ENCODE measurements at regions not wholly inside any gene's neighbourhood (a gene's known extent, or its start where the extent isn't known, plus 50 kb on each side); places are given as distances from the start of the nearest gene placed in this dataset.
"Not testable (repeated sequence)": the region's sequence is repeated elsewhere in the genome, so short reads cannot be mapped to it uniquely, and the experiment has no call there.

DNA sequence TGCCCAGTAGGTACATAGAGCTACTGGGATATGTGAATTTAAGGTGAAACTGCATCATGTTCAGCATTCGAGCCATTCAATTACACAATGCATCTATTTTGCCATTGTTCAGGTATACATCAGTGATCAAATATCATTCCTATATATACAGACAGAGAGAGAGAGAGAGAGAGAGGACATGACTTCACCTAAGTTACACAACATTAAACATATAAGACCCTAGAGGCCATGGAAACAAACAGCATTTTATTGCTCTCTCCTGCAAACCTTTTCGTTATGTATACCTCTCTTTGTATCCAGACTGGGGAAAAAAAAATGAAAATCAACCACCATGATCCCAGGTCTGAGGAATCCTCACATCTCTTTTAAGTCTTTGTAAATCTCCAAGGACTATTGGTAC, 1829.1 kb downstream of the LRRC4C start:
- ChIA-PET CTCF (no interaction called here), POLR2A (no interaction called here)
- no peaks in the 10 kb centered on the region for H3K27me3 ChIP-seq (ENCODE audit: control insufficient read depth, insufficient read depth, low read length)
- no peak overlapping the region for H3K4me3 ChIP-seq (ENCODE audit: low read depth, low read length)
- no peaks in the 10 kb centered on the region for H3K9me3 ChIP-seq (ENCODE audit: control insufficient read depth, insufficient read depth, low read length)
- TF ChIP-seq, protein P1, sequence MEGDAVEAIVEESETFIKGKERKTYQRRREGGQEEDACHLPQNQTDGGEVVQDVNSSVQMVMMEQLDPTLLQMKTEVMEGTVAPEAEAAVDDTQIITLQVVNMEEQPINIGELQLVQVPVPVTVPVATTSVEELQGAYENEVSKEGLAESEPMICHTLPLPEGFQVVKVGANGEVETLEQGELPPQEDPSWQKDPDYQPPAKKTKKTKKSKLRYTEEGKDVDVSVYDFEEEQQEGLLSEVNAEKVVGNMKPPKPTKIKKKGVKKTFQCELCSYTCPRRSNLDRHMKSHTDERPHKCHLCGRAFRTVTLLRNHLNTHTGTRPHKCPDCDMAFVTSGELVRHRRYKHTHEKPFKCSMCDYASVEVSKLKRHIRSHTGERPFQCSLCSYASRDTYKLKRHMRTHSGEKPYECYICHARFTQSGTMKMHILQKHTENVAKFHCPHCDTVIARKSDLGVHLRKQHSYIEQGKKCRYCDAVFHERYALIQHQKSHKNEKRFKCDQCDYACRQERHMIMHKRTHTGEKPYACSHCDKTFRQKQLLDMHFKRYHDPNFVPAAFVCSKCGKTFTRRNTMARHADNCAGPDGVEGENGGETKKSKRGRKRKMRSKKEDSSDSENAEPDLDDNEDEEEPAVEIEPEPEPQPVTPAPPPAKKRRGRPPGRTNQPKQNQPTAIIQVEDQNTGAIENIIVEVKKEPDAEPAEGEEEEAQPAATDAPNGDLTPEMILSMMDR (IDR thresholded peaks at IDR 0.05; ENCODE audit: low read depth, low read length) = no peak
- no peak overlapping the region for H3K27ac ChIP-seq (ENCODE audit: low read depth, low read length)
- no peak for DNase-seq (ENCODE audit: low read depth, low spot score)

- DNase-seq (ENCODE audit: low read depth, low spot score) = no peak
- ChIA-PET POLR2A (no interaction called here), CTCF (interaction anchor here (0.6 kb wide), 1 partner anchor 664 kb away, joined by 3 read pairs; no protein-coding TSS in a partner anchor)
- Histone ChIP-seq H3K27me3 (ENCODE audit: control insufficient read depth, insufficient read depth, low read length) (no peaks in the 10 kb centered on the region), H3K27ac (ENCODE audit: low read depth, low read length) (no peak overlapping the region), H3K4me3 (ENCODE audit: low read depth, low read length) (no peak overlapping the region), H3K9me3 (ENCODE audit: control insufficient read depth, insufficient read depth, low read length) (no peaks in the 10 kb centered on the region)
- TF ChIP-seq, protein P1 (IDR thresholded peaks at IDR 0.05; ENCODE audit: low read depth, low read length) = no peak
These were observed 1831.1 kb downstream of the LRRC4C start for GRCh38 chr11:39628311-39628710.

DNA sequence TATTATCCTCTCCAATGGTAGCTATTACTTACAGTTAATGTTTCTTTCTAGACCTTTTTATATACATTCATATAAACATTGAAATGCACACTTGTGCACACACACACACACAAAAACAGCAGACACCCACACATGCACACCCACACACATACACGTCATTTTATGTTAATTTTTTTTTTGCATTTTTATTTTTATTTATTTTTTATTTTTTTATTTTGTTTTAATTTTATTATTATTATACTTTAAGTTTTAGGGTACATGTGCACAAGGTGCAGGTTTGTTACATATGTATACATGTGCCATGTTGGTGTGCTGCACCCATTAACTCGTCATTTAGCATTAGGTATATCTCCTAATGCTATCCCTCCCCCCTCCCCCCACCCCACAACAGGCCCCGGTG, 1839.1 kb downstream of the LRRC4C start:
- H3K27ac ChIP-seq (ENCODE audit: low read depth, low read length); DNase-seq (ENCODE audit: low read depth, low spot score); H3K27me3 ChIP-seq (ENCODE audit: control insufficient read depth, insufficient read depth, low read length); CTCF ChIA-PET; H3K4me3 ChIP-seq (ENCODE audit: low read depth, low read length); POLR2A ChIA-PET; H3K9me3 ChIP-seq (ENCODE audit: control insufficient read depth, insufficient read depth, low read length): not testable (repeated sequence)

GRCh38 chr11:39617971-39618370, 1841.5 kb downstream of the LRRC4C start:
- ChIA-PET CTCF (no interaction called here), POLR2A (no interaction called here)
- 0 out of 2 replicates have a peak, but pooled peaks cover 2% of the 10 kb centered on the region for H3K9me3 ChIP-seq (ENCODE audit: control insufficient read depth, insufficient read depth, low read length)
- H3K27ac ChIP-seq (ENCODE audit: low read depth, low read length) = no peak overlapping the region
- no peak overlapping the region for H3K4me3 ChIP-seq (ENCODE audit: low read depth, low read length)
- TF ChIP-seq, protein P1 (IDR thresholded peaks at IDR 0.05; ENCODE audit: low read depth, low read length) = no peak
- no peaks in the 10 kb centered on the region for H3K27me3 ChIP-seq (ENCODE audit: control insufficient read depth, insufficient read depth, low read length)
- no peak for DNase-seq (ENCODE audit: low read depth, low spot score)

- TF ChIP-seq, protein P1 (IDR thresholded peaks at IDR 0.05; ENCODE audit: low read depth, low read length) = no peak
- Histone ChIP-seq H3K4me3 (ENCODE audit: low read depth, low read length) (no peak overlapping the region), H3K27ac (ENCODE audit: low read depth, low read length) (no peak overlapping the region), H3K9me3 (ENCODE audit: control insufficient read depth, insufficient read depth, low read length) (no peaks in the 10 kb centered on the region), H3K27me3 (ENCODE audit: control insufficient read depth, insufficient read depth, low read length) (no peaks in the 10 kb centered on the region)
- CTCF ChIA-PET = no interaction called here
- POLR2A ChIA-PET = no interaction called here
- DNase-seq (ENCODE audit: low read depth, low spot score) = no peak
These were observed 1870.1 kb downstream of the LRRC4C start for GRCh38 chr11:39589391-39589790.

DNA sequence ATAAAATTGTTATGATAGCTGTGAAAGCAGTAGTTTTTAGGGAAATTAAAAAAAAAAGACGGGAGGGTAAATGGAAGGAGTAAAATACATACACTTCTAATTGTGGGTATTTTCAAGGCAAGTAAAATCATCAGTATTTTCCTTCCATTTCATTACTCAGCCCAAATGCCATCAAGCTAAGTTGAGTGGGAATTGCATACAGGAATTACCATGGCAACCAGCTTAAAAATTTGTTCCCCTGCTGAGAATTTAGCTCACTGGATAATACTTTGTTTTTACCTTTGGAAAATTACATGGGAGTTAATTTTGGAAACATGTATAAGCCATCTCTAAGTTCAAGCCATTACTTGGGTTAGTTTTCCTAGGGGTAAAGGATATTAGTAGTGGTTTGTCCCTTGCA, 1873.4 kb downstream of the LRRC4C start:
- ChIA-PET CTCF (no interaction called here), POLR2A (no interaction called here)
- peaks cover 6% of the 10 kb centered on the region for H3K9me3 ChIP-seq (ENCODE audit: control insufficient read depth, insufficient read depth, low read length)
- no peak for DNase-seq (ENCODE audit: low read depth, low spot score)
- H3K27ac ChIP-seq (ENCODE audit: low read depth, low read length) = no peak overlapping the region
- no peaks in the 10 kb centered on the region for H3K27me3 ChIP-seq (ENCODE audit: control insufficient read depth, insufficient read depth, low read length)
- H3K4me3 ChIP-seq (ENCODE audit: low read depth, low read length) = no peak overlapping the region
- TF ChIP-seq, protein P1 (IDR thresholded peaks at IDR 0.05; ENCODE audit: low read depth, low read length) = no peak
